Tibial nerve (tissue), 4 donors: ENCODE measurements at regions not wholly inside any gene's neighbourhood (a gene's known extent, or its start where the extent isn't known, plus 50 kb on each side); places are given as distances from the start of the nearest gene placed in this dataset.
"Not testable (repeated sequence)": the region's sequence is repeated elsewhere in the genome, so short reads cannot be mapped to it uniquely, and the experiment has no call there.

Source experiments
- DNase-seq, 2 donors: peaks; one replicate each; pipeline ENCODE4 v3.0.0-alpha.2; 2019; ENCODE audit warnings: low spot score in 2 of 2
- H3K27ac ChIP-seq, 4 donors: fragments of 200-600 bp; sonication (generic) in 3 of 4; one replicate each; pipeline ENCODE4 v1.5.1; 2017 to 2019; ENCODE audit warnings: mild to moderate bottlenecking in 1 of 4
- H3K27me3 ChIP-seq, 2 donors: fragments of 200-600 bp; sonication (generic) in 1 of 2; one replicate each; pipeline versions ENCODE4 v1.5.1 to v1.6.0; 2017 to 2019
- H3K36me3 ChIP-seq, 3 donors: fragments of 200-600 bp; sonication (generic); one replicate each; pipeline ENCODE4 v1.5.1; 2018 to 2019
- H3K4me1 ChIP-seq, 4 donors: fragments of 200-600 bp; sonication (generic) in 3 of 4; one replicate each; pipeline ENCODE4 v1.5.1; 2017 to 2019
- H3K4me3 ChIP-seq, 4 donors: fragments of 200-600 bp; sonication (generic) in 3 of 4; one replicate each; pipeline ENCODE4 v1.5.1; 2017 to 2019; ENCODE audit warnings: mild to moderate bottlenecking in 1 of 4, moderate library complexity in 1 of 4
- H3K9me3 ChIP-seq, 4 donors: fragments of 200-600 bp; sonication (generic) in 3 of 4; one replicate each; pipeline ENCODE4 v1.5.1; 2017 to 2019
- EP300 ChIP-seq, 2 donors: sonication (generic); formaldehyde crosslinking; IDR thresholded peaks; one replicate each; pipeline ENCODE4 v1.6.1; 2017; ENCODE audit warnings: antibody characterized with exemption in 2 of 2, mild to moderate bottlenecking in 1 of 2
- POLR2A ChIP-seq, 2 donors: fragments of 450-650 bp; IDR thresholded peaks; one replicate each; pipeline ENCODE4 v1.6.1; 2017; ENCODE audit warnings: antibody characterized with exemption in 2 of 2, mild to moderate bottlenecking in 2 of 2, moderate library complexity in 2 of 2
- WGBS, 2 donors: methylation state at CpG; one replicate each; pipeline ENCODE4 v1.1.5; 2018; 5-methylcytosine and 5-hydroxymethylcytosine counted together
- TF ChIP-seq, protein P1 (sequence below), 5 experiments: fragments of 200-600 bp in 3 of 5; fragments of 450-650 bp in 2 of 5; sonication (generic) in 3 of 5; IDR thresholded peaks; one replicate each; pipeline ENCODE4 v1.5.1; 2016 to 2019; ENCODE audit warnings: antibody characterized with exemption in 5 of 5, mild to moderate bottlenecking in 3 of 5, moderate library complexity in 2 of 5

DNA sequence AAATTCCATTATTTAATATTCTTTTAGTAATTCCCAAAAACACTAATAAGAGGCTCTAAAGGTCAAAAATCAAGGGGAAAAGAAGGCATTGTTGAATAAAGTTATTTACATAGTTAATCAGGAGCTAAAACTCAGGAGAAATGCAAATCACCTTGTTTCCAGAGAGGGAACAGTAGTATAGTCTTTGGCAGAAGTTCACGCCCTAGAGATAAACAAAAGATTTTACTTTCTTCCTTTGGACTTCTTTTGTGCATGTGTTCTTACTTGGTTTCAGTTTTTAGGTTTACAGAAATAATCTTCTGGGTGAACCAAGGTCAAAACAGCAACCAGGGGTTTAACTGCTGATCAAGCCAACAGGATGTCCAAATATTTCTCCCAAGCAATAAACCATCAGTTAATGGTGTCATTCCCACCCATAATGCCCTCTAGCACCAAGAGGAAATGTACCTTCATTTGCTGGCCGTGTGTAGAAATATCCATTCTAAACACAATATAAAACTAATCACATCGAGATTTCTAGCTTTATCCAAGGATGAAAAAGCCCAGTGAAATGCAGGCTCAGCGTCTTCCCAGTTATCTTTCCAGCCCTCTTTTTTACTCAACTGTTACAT is 518.8 kb upstream of the SOX9 start:
- H3K4me1 ChIP-seq, result no peaks in the 10 kb centered on the region
- H3K36me3 ChIP-seq, result no peaks in the 10 kb centered on the region
- no peak for DNase-seq
- H3K9me3 ChIP-seq, result no peaks in the 10 kb centered on the region
- no peaks in the 10 kb centered on the region for H3K27me3 ChIP-seq
- no peak overlapping the region for H3K4me3 ChIP-seq
- no peak overlapping the region for H3K27ac ChIP-seq
- TF ChIP-seq POLR2A (IDR thresholded peaks at IDR 0.05) (no peak), EP300 (IDR thresholded peaks at IDR 0.05) (no peak)
- TF ChIP-seq, protein P1, sequence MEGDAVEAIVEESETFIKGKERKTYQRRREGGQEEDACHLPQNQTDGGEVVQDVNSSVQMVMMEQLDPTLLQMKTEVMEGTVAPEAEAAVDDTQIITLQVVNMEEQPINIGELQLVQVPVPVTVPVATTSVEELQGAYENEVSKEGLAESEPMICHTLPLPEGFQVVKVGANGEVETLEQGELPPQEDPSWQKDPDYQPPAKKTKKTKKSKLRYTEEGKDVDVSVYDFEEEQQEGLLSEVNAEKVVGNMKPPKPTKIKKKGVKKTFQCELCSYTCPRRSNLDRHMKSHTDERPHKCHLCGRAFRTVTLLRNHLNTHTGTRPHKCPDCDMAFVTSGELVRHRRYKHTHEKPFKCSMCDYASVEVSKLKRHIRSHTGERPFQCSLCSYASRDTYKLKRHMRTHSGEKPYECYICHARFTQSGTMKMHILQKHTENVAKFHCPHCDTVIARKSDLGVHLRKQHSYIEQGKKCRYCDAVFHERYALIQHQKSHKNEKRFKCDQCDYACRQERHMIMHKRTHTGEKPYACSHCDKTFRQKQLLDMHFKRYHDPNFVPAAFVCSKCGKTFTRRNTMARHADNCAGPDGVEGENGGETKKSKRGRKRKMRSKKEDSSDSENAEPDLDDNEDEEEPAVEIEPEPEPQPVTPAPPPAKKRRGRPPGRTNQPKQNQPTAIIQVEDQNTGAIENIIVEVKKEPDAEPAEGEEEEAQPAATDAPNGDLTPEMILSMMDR (IDR thresholded peaks at IDR 0.05), result no peak
- 58 to 63% methylated on average over 4 of the region's 4 CpGs for WGBS, 2 donors

DNA sequence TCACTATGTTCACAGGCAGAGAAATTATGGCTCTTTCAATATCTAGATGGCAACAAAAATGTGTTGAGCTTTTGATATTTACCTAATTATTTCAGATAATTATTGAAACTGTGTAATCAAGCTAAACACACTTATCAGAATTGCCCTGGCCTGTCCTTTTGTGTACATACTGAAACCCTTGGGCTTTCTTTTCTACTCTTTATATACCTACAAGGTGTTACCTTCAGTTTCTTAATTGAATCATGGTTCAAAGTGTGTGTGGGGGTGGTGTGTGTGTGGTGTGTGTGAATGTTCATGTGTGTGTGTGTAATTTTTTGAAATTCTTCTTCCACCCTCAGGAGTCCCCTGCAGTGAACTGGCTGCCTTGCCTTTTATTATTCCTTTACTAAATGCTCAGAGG is 506.8 kb upstream of the SOX9 start:
- H3K4me1 ChIP-seq, result no peaks in the 10 kb centered on the region
- H3K36me3 ChIP-seq, result no peaks in the 10 kb centered on the region
- H3K4me3 ChIP-seq, result no peak overlapping the region
- H3K27ac ChIP-seq, result no peak overlapping the region
- H3K27me3 ChIP-seq, result no peaks in the 10 kb centered on the region
- no peak for DNase-seq
- H3K9me3 ChIP-seq, result peaks cover 0 to 16% (median 3%) of the 10 kb centered on the region in 4 donors
- TF ChIP-seq EP300 (IDR thresholded peaks at IDR 0.05) (no peak), POLR2A (IDR thresholded peaks at IDR 0.05) (no peak)
- TF ChIP-seq, protein P1 (IDR thresholded peaks at IDR 0.05), result no peak

DNA sequence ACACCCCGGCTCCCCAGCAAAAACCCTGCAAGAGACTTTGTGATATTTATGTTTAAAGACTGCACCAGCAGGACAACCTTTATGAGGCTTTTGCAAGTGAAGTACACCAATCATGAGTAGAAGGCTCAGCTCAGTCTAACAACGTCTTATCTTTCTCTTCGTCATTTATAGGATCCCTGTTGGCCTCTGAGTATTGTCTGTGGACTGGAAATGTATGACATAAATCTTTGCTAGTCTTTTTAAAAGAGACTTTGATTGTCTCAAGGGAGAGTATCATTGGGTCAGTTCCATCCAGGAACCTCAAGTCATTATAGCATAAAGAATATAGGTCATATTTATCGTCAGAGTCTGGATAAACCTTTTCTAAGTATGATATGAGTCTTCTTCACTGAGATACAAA is 505.0 kb upstream of the SOX9 start:
- no peak for DNase-seq
- WGBS, 2 donors, result 49 to 55% methylated on average over 4 of the region's 4 CpGs
- peaks cover 0 to 16% (median 3%) of the 10 kb centered on the region in 4 donors for H3K9me3 ChIP-seq
- TF ChIP-seq EP300 (IDR thresholded peaks at IDR 0.05) (no peak), POLR2A (IDR thresholded peaks at IDR 0.05) (no peak)
- TF ChIP-seq, protein P1 (IDR thresholded peaks at IDR 0.05), result no peak
- no peaks in the 10 kb centered on the region for H3K4me1 ChIP-seq
- no peak overlapping the region for H3K4me3 ChIP-seq
- no peaks in the 10 kb centered on the region for H3K27me3 ChIP-seq
- H3K27ac ChIP-seq, result no peak overlapping the region
- H3K36me3 ChIP-seq, result no peaks in the 10 kb centered on the region

DNA sequence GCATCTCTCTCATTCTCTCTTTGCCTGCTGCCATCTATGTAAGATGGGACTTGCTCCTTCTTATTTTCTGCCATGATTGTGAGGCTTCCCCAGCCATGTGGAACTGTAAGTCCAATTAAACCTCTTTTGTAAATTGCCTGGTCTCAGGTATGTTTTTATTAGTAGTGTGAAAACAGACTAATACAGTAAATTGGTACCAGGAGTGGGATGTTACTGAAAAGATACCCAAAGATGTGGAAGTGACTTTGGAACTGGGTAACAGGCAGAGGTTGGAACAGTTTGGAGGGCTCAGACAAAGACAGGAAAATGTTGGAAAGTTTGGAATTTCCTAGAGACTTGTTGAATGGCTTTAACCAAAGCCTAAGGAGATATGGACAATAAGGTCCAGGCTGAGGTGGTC is 503.1 kb upstream of the SOX9 start:
- H3K9me3 ChIP-seq, result peaks cover 0 to 16% (median 3%) of the 10 kb centered on the region in 4 donors
- not testable (repeated sequence) for DNase-seq, H3K4me3 ChIP-seq, H3K4me1 ChIP-seq, H3K27me3 ChIP-seq, H3K27ac ChIP-seq, H3K36me3 ChIP-seq

DNA sequence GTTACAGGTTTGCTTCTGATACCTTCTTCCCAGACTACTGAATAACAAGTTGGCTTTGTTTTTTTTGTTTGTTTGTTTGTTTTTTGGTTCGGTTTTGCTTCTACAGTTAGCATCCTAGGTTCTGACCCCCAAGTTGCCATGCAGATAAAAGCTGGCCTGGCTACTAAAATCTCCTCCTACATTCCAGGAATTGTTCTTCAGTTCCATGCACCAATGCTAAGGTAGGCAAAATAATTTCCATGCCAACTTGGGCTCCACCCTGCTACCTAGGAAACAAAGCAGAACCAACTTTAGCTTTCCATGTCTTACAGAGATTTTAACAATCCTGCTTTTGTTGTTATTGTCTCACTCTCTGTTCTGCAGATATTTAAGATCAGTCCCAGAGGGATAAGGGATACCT is 495.5 kb upstream of the SOX9 start:
- H3K9me3 ChIP-seq, result no peaks in the 10 kb centered on the region
- H3K36me3 ChIP-seq, result no peaks in the 10 kb centered on the region
- WGBS, 2 donors, result 60 to 64% methylated on average over 1 of the region's 1 CpG
- no peak overlapping the region for H3K4me3 ChIP-seq
- TF ChIP-seq, protein P1 (IDR thresholded peaks at IDR 0.05), result no peak
- TF ChIP-seq POLR2A (IDR thresholded peaks at IDR 0.05) (no peak), EP300 (IDR thresholded peaks at IDR 0.05) (no peak)
- no peaks in the 10 kb centered on the region for H3K4me1 ChIP-seq
- H3K27me3 ChIP-seq, result no peaks in the 10 kb centered on the region
- no peak overlapping the region for H3K27ac ChIP-seq
- DNase-seq, result no peak

DNA sequence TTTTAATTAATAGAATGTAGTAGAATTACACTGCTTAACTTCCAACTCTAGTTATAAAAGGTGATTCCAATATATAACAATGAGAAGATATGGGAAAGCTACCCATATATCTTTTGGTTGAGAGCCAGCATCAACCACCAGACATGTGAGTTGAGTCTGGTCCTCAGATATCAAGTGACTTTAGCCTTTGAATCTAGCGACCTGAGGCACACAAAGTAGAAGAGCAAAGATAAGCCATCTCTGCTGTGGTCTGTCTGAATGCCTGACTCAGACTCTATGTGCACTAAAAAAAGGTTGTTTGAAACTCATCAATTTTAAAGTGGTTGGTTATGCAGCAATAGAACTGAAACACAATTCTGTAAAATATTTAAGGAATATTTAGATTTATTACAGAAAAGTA is 492.5 kb upstream of the SOX9 start:
- no peak overlapping the region for H3K4me3 ChIP-seq
- no peak for DNase-seq
- no peaks in the 10 kb centered on the region for H3K9me3 ChIP-seq
- H3K4me1 ChIP-seq, result no peaks in the 10 kb centered on the region
- no peak for TF ChIP-seq EP300 (IDR thresholded peaks at IDR 0.05)
- no peak for TF ChIP-seq POLR2A (IDR thresholded peaks at IDR 0.05)
- TF ChIP-seq, protein P1 (IDR thresholded peaks at IDR 0.05), result no peak
- H3K27me3 ChIP-seq, result no peaks in the 10 kb centered on the region
- no peak overlapping the region for H3K27ac ChIP-seq
- H3K36me3 ChIP-seq, result no peaks in the 10 kb centered on the region
- 57 to 73% methylated on average over 1 of the region's 1 CpG for WGBS, 2 donors
